ENCODE measurements at regions not wholly inside any gene's neighbourhood (a gene's known extent, or its start where the extent isn't known, plus 50 kb on each side); places are given as distances from the start of the nearest gene placed in this dataset.

- TF ChIP-seq EZH2 (IDR thresholded peaks at IDR 0.05; ENCODE audit: low read depth, unreplicated experiment) (no peak), REST (IDR thresholded peaks at IDR 0.05; ENCODE audit: unreplicated experiment) (no peak), CTCF (conservative IDR thresholded peaks at IDR 0.05; ENCODE audit: low read depth in 2 of 2) (no peak), EZH2phosphoT487 (IDR thresholded peaks at IDR 0.05; ENCODE audit: unreplicated experiment) (no peak)
Observed at GRCh38 chr6:142645663-142646062, 299.3 kb downstream of the HIVEP2 start.
